Adrenal gland (tissue), 9 donors: ENCODE measurements at regions not wholly inside any gene's neighbourhood (a gene's known extent, or its start where the extent isn't known, plus 50 kb on each side); places are given as distances from the start of the nearest gene placed in this dataset.

Experiments used
- DNase-seq, 7 donors: peaks; one replicate each; pipeline ENCODE4 v3.0.0-alpha.2; 2019 to 2020
- H3K27ac ChIP-seq, 5 donors: fragments of 200-600 bp; sonication (generic) in 4 of 5; 1 replicate in 3 of 5; 2 replicates in 2 of 5; pipeline versions ENCODE4 v1.5.1 to v1.8.0; 2016 to 2020; ENCODE audit warnings: mild to moderate bottlenecking in 1 of 5
- H3K27me3 ChIP-seq: fragments of 200-600 bp; 2 replicates; pipeline ENCODE4 v1.8.0; 2021
- H3K36me3 ChIP-seq, 2 donors: fragments of 200-600 bp; replicated peaks in 1 of 2; 1 replicate in 1 of 2; 2 replicates in 1 of 2; pipeline versions ENCODE4 v1.5.1 to v1.8.0; 2018 to 2022
- H3K4me1 ChIP-seq, 2 donors: fragments of 200-600 bp; replicated peaks in 1 of 2; 1 replicate in 1 of 2; 2 replicates in 1 of 2; pipeline versions ENCODE4 v1.5.1 to v1.8.0; 2018 to 2021
- H3K4me3 ChIP-seq, 4 donors: fragments of 200-600 bp; sonication (generic) in 3 of 4; one replicate each; pipeline ENCODE4 v1.5.1; 2016 to 2018
- H3K9me3 ChIP-seq, 3 donors: fragments of 200-600 bp; sonication (generic) in 1 of 3; replicated peaks in 1 of 3; 1 replicate in 2 of 3; 2 replicates in 1 of 3; pipeline versions ENCODE4 v1.5.1 to v1.8.0; 2016 to 2021
- POLR2A ChIP-seq, 2 donors: fragments of 450-650 bp; IDR thresholded peaks; one replicate each; pipeline ENCODE4 v1.6.1; 2017; ENCODE audit warnings: antibody characterized with exemption in 2 of 2, mild to moderate bottlenecking in 2 of 2, moderate library complexity in 1 of 2
- WGBS, 4 donors: extraction: QIAGEN DNeasy Blood & Tissue Kit in 2 of 4; methylation state at CpG; one replicate each; pipeline versions ENCODE4 v1.1.5 to v1.1.7; 2013 to 2017; 5-methylcytosine and 5-hydroxymethylcytosine counted together
- intact Hi-C, 2 donors: fragments of 100-400 bp; cut with DNase I; formaldehyde crosslinking; loops; one replicate each; pipeline versions ENCODE4 v1.14.1 to v1.15.0; 2022 to 2023
- TF ChIP-seq, protein P1 (sequence below), 6 experiments: fragments of 450-650 bp in 4 of 6; fragments of 200-600 bp in 2 of 6; sonication (generic) in 1 of 6; IDR thresholded peaks; 1 replicate in 5 of 6; 2 replicates in 1 of 6; pipeline versions ENCODE4 v1.5.1 to v1.8.0; 2016 to 2021; ENCODE audit warnings: antibody characterized with exemption in 6 of 6, mild to moderate bottlenecking in 2 of 6, moderate library complexity in 1 of 6
- donor health status: healthy with polysubstance abuse.
- donor health status: Bipolar disorder and iron deficiency.
- donor health status: DM: yes; HTN: yes; CAD: no.
- donor health status: DM: no; HTN: no; CAD: no.
- donor health status: DM: no; HTN: no; CAD: no.

DNA sequence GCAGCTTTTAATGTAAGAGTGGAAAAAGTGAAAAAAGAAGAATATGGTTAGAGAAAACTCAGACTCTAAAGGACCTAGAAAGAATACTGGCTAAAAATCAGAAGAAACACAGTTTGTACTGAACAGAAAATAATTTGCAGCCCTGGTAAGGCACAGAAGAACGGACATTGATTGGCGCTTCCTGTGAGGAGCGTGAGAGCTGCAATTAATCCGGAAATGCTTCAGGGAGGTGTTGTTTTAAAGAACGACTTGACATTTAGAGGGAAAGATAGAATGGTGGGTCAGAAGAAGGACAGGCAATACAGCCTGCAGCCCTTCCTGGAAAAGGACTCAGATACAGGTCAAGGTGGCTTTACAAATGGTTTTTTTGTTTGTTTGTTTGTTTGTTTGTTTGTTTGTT is 151.3 kb upstream of the TSC22D2 start:
- H3K4me3 ChIP-seq, result no peak overlapping the region
- no peak for DNase-seq
- no peaks in the 10 kb centered on the region for H3K27me3 ChIP-seq
- no peak for TF ChIP-seq POLR2A (IDR thresholded peaks at IDR 0.05)
- TF ChIP-seq, protein P1, sequence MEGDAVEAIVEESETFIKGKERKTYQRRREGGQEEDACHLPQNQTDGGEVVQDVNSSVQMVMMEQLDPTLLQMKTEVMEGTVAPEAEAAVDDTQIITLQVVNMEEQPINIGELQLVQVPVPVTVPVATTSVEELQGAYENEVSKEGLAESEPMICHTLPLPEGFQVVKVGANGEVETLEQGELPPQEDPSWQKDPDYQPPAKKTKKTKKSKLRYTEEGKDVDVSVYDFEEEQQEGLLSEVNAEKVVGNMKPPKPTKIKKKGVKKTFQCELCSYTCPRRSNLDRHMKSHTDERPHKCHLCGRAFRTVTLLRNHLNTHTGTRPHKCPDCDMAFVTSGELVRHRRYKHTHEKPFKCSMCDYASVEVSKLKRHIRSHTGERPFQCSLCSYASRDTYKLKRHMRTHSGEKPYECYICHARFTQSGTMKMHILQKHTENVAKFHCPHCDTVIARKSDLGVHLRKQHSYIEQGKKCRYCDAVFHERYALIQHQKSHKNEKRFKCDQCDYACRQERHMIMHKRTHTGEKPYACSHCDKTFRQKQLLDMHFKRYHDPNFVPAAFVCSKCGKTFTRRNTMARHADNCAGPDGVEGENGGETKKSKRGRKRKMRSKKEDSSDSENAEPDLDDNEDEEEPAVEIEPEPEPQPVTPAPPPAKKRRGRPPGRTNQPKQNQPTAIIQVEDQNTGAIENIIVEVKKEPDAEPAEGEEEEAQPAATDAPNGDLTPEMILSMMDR (IDR thresholded peaks at IDR 0.05), result no peak
- H3K4me1 ChIP-seq, result peaks cover 0 to 6% of the 10 kb centered on the region in 2 donors
- H3K27ac ChIP-seq, result no peak overlapping the region
- no peaks in the 10 kb centered on the region for H3K36me3 ChIP-seq
- 69 to 83% (median 75%) methylated on average over 5 of the region's 5 CpGs for WGBS, 4 donors
- intact Hi-C loops, result no loop called here
- H3K9me3 ChIP-seq, result no peaks in the 10 kb centered on the region

DNA sequence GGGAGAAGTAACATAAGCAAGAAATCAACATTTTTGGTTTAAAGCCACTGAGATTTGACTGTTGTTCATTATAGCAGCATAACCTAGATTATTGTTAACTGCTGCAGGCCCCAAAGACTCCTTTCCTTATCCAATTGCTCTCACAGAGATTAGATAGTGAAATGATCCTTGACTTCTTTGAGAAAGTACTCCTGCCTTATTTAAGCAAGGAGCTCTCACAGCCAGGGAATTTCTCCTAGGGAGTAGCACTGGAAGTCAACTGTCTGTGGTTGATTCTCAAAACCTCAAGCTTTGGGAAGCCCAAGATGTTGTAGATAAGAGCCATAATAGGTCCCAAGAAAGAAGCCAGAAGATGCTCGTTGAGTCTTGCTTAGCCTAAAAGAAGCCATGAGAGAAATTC is 151.8 kb upstream of the TSC22D2 start:
- DNase-seq, result no peak
- Histone ChIP-seq H3K27ac (peak overlapping the region in 4 of 5 donors; percentile 32 to 88 (median 65)), H3K4me1 (peaks cover 0 to 6% of the 10 kb centered on the region in 2 donors), H3K36me3 (no peaks in the 10 kb centered on the region), H3K4me3 (no peak overlapping the region), H3K9me3 (no peaks in the 10 kb centered on the region), H3K27me3 (no peaks in the 10 kb centered on the region)
- intact Hi-C loops, result no loop called here
- TF ChIP-seq, protein P1 (IDR thresholded peaks at IDR 0.05), result no peak
- no peak for TF ChIP-seq POLR2A (IDR thresholded peaks at IDR 0.05)
- 79 to 92% (median 83%) methylated on average over 1 of the region's 1 CpG for WGBS, 4 donors

DNA sequence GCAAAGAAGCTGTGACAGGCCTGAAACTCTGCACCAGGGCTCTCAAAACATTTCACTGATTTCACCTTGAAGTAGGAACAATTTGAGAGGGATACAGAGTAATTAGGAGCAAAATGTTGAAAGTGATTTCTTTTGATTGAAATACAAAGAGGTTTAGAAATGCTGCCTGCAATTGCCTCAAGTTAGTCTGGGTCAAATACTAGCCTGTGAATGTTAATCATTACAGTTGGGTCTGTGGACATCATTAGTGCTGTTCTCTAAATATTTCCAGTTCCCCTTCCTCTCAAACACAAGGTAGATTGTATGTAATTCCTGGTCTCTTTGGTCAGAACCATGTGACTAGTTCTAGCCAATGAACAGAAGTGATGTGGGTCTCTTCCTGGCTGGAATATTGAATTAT is 152.3 kb upstream of the TSC22D2 start:
- no peak overlapping the region for H3K4me3 ChIP-seq
- TF ChIP-seq, protein P1 (IDR thresholded peaks at IDR 0.05), result no peak
- TF ChIP-seq POLR2A (IDR thresholded peaks at IDR 0.05), result no peak
- intact Hi-C loops, result no loop called here
- H3K4me1 ChIP-seq, result peaks cover 0 to 6% of the 10 kb centered on the region in 2 donors
- no peaks in the 10 kb centered on the region for H3K36me3 ChIP-seq
- no peak for DNase-seq
- H3K27ac ChIP-seq, result peak overlapping the region in 4 of 5 donors; percentile 32 to 88 (median 65)
- no peaks in the 10 kb centered on the region for H3K9me3 ChIP-seq
- no peaks in the 10 kb centered on the region for H3K27me3 ChIP-seq

DNA sequence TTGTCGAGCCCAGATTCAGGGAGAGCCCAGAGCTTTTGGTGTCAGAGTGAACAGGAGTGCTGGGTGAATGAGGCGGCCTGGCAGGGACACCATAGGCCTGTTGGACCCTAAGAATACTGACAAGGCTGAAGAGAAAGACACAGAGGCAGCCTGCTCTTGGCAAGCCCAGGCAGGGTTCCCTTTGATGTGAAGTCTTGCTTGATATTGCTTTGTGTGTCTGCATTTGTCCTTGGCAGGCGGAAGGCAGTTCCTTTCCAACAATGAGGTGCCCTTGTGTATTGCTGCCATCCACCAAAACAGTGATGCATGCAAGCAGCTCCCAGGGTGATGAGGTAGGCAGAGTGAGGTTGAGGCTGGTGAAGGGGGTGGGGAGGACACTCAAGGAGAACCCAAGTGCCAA is 152.7 kb upstream of the TSC22D2 start:
- H3K27me3 ChIP-seq, result no peaks in the 10 kb centered on the region
- no peaks in the 10 kb centered on the region for H3K36me3 ChIP-seq
- intact Hi-C loops, result no loop called here
- peak in 1 of 2 donors; percentile 54 for TF ChIP-seq POLR2A (IDR thresholded peaks at IDR 0.05)
- TF ChIP-seq, protein P1 (IDR thresholded peaks at IDR 0.05), result no peak
- DNase-seq, result peak; percentile 71 to 90 (median 82)
- H3K4me1 ChIP-seq, result peaks cover 0 to 6% of the 10 kb centered on the region in 2 donors
- no peak overlapping the region for H3K4me3 ChIP-seq
- peak overlapping the region in 4 of 5 donors; percentile 50 to 88 (median 65) for H3K27ac ChIP-seq
- whole genome bisulfite sequencing, 4 donors, result 34 to 64% (median 41%) methylated on average over 3 of the region's 3 CpGs
- no peaks in the 10 kb centered on the region for H3K9me3 ChIP-seq
